ENCODE measurements at regions not wholly inside any gene's neighbourhood (a gene's known extent, or its start where the extent isn't known, plus 50 kb on each side); places are given as distances from the start of the nearest gene placed in this dataset.

DNA sequence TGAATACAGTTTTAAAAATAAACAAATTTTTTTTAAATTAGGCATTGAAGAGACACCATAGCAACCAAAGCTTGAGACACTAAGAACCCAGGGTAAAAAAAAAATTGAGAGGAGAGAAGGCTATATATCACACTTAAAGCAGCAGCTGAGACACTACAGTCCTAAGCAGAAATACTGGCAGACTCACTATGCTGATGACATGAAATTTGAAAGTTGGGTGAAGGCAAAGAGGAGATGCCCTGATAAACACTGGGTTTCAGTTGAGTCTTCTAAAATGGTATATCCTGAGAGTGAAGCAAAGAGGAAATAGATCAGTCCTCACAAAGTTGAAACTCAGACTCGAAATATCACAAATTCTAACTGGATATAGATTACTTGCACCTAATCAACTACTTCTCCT is 419.9 kb upstream of the CDH9 start:
- Histone ChIP-seq H2BK5ac (ENCODE audit: insufficient read length, low read length) (no peak overlapping the region), H4K8ac (replicated peaks; ENCODE audit: insufficient read length, low read depth, low read length) (no peak overlapping the region), H3K18ac (ENCODE audit: insufficient read length, low read depth, low read length) (no peak overlapping the region), H3K4me1 (ENCODE audit: insufficient read depth, low read length) (no peaks in the 10 kb centered on the region), H4K20me1 (ENCODE audit: control insufficient read depth, insufficient read depth, insufficient read length) (no peaks in the 10 kb centered on the region), H4K5ac (ENCODE audit: insufficient read length, low read depth, low read length) (no peak overlapping the region), H3K23ac (ENCODE audit: insufficient read length, low read depth, low read length) (no peak overlapping the region), H3K14ac (ENCODE audit: insufficient read depth, low read length) (no peak overlapping the region), H3K4me2 (ENCODE audit: insufficient read depth, insufficient read length, low read length) (no peak overlapping the region), H3K27me3 (ENCODE audit: insufficient read depth, low read length) (no peaks in the 10 kb centered on the region), H2BK12ac (ENCODE audit: insufficient read length, low read depth, low read length) (no peak overlapping the region), H3K9ac (ENCODE audit: extremely low read depth, insufficient read length, low read length) (no peak overlapping the region), H3K79me1 (ENCODE audit: insufficient read depth, low read depth, low read length, poor library complexity, severe bottlenecking) (no peaks in the 10 kb centered on the region), H3K4ac (ENCODE audit: low read depth, low read length) (no peak overlapping the region), H3K9me3 (ENCODE audit: control insufficient read depth, low read depth, low read length) (no peaks in the 10 kb centered on the region), H3K56ac (ENCODE audit: insufficient read length, low read depth, low read length) (no peak overlapping the region), H2BK15ac (ENCODE audit: low read depth, low read length) (no peak overlapping the region), H2BK20ac (ENCODE audit: low read depth, low read length, poor library complexity, severe bottlenecking) (no peak overlapping the region), H3K27ac (ENCODE audit: insufficient read length, low read depth, low read length) (no peak overlapping the region), H3K79me2 (ENCODE audit: insufficient read depth, low read length) (no peaks in the 10 kb centered on the region), H2AK5ac (ENCODE audit: insufficient read length, low read length) (no peak overlapping the region), H2BK120ac (ENCODE audit: low read depth, low read length, poor library complexity, severe bottlenecking) (no peak overlapping the region), H3K23me2 (ENCODE audit: insufficient read length, low read depth, low read length, poor library complexity, severe bottlenecking) (no peaks in the 10 kb centered on the region), H4K91ac (ENCODE audit: insufficient read length, low read depth, low read length) (no peak overlapping the region), H2AFZ (ENCODE audit: low read length) (no peak overlapping the region), H3T11ph (ENCODE audit: low read length) (no peak overlapping the region)
- Mint-ChIP-seq H3K4me1 (no peaks in the 10 kb centered on the region), H3K27ac (no peak overlapping the region), H3K36me3 (ENCODE audit: insufficient read depth in 1 of 3, low read depth in 3 of 3) (no peaks in the 10 kb centered on the region; a peak in 1 of 7 replicates), H3K4me3 (no peak overlapping the region), H3K27me3 (ENCODE audit: low read depth) (no peaks in the 10 kb centered on the region), H3K9me3 (0 out of 5 replicates have a peak, but pooled peaks cover 0 to 3% of the 10 kb centered on the region in 2 experiments)
- TF ChIP-seq, protein P1, sequence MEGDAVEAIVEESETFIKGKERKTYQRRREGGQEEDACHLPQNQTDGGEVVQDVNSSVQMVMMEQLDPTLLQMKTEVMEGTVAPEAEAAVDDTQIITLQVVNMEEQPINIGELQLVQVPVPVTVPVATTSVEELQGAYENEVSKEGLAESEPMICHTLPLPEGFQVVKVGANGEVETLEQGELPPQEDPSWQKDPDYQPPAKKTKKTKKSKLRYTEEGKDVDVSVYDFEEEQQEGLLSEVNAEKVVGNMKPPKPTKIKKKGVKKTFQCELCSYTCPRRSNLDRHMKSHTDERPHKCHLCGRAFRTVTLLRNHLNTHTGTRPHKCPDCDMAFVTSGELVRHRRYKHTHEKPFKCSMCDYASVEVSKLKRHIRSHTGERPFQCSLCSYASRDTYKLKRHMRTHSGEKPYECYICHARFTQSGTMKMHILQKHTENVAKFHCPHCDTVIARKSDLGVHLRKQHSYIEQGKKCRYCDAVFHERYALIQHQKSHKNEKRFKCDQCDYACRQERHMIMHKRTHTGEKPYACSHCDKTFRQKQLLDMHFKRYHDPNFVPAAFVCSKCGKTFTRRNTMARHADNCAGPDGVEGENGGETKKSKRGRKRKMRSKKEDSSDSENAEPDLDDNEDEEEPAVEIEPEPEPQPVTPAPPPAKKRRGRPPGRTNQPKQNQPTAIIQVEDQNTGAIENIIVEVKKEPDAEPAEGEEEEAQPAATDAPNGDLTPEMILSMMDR (conservative IDR thresholded peaks at IDR 0.05): no peak
- no peak for DNase-seq
- no CpG with 5 or more reads among the region's 1 CpG for WGBS (ENCODE audit: extremely low coverage, insufficient read length, low lambda C conversion rate)

Data from H9 (cell line).